ENCODE measurements at regions not wholly inside any gene's neighbourhood (a gene's known extent, or its start where the extent isn't known, plus 50 kb on each side); places are given as distances from the start of the nearest gene placed in this dataset.

- no peak for TF ChIP-seq CTCF (IDR thresholded peaks at IDR 0.05)
- no peak for TF ChIP-seq POLR2A (IDR thresholded peaks at IDR 0.05)
These were observed 799.2 kb downstream of the TLE1 start for GRCh38 chr9:80890124-80890523.
